ENCODE measurements at regions not wholly inside any gene's neighbourhood (a gene's known extent, or its start where the extent isn't known, plus 50 kb on each side); places are given as distances from the start of the nearest gene placed in this dataset.
"Not testable (repeated sequence)": the region's sequence is repeated elsewhere in the genome, so short reads cannot be mapped to it uniquely, and the experiment has no call there.

- not testable (repeated sequence) for TF ChIP-seq CTCF (IDR thresholded peaks at IDR 0.05); ZFX (IDR thresholded peaks at IDR 0.05; ENCODE audit: borderline replicate concordance)
Measured at GRCh38 chr18:14967246-14967645, 219.3 kb downstream of the ANKRD30B start.
